ENCODE measurements at regions not wholly inside any gene's neighbourhood (a gene's known extent, or its start where the extent isn't known, plus 50 kb on each side); places are given as distances from the start of the nearest gene placed in this dataset.

GRCh38 chr9:134216449-134216951, 52.1 kb upstream of the RNU6ATAC start:
- no peaks in the 10 kb centered on the region for H3K36me3 ChIP-seq (ENCODE audit: control insufficient read depth in 2 of 2, extremely low read depth in 1 of 2, insufficient read depth in 2 of 2, low read length in 2 of 2)
- no peak overlapping the region for H2AFZ ChIP-seq (ENCODE audit: control insufficient read depth, low read length)
- H3K9me1 ChIP-seq (ENCODE audit: control insufficient read depth, extremely low read depth, insufficient read depth, low read length) = no peaks in the 10 kb centered on the region
- no peak overlapping the region for H3K4me3 ChIP-seq (ENCODE audit: control insufficient read depth in 2 of 3, extremely low read depth in 1 of 3, insufficient read depth in 2 of 3, low read depth in 1 of 3, low read length in 3 of 3)
- no peak for FAIRE-seq
- H4K20me1 ChIP-seq (ENCODE audit: control insufficient read depth, extremely low read depth, insufficient read depth, low read length) = no peaks in the 10 kb centered on the region
- H3K27me3 ChIP-seq (ENCODE audit: control insufficient read depth, extremely low read depth, insufficient read depth, low read length) = no peaks in the 10 kb centered on the region
- no peaks in the 10 kb centered on the region for H3K79me2 ChIP-seq (ENCODE audit: control insufficient read depth, insufficient read depth, low read length)
- no peak overlapping the region for H3K27ac ChIP-seq (ENCODE audit: control insufficient read depth, insufficient read depth, low read length)
- dilution Hi-C loops (cut with MboI; ENCODE audit: extremely low pct_ligation_motif_present, low sequenced_read_pairs) = no loop called here
- TF ChIP-seq EZH2 (IDR thresholded peaks at IDR 0.05; ENCODE audit: low read length) = no peak
- no peak for TF ChIP-seq CTCF (optimal IDR thresholded peaks at IDR 0.05 in 1 of 3, IDR thresholded peaks at IDR 0.05 in 1 of 3, conservative IDR thresholded peaks at IDR 0.05 in 1 of 3; ENCODE audit: extremely low read depth in 1 of 3, insufficient read depth in 2 of 3, low read length in 3 of 3)
- H3K9ac ChIP-seq (ENCODE audit: control insufficient read depth, extremely low read depth, insufficient read depth, low read length) = no peak overlapping the region
- H3K4me2 ChIP-seq (ENCODE audit: control insufficient read depth, extremely low read depth, insufficient read depth, low read depth, low read length) = no peak overlapping the region
- peaks cover 4% of the 10 kb centered on the region for H3K9me3 ChIP-seq (ENCODE audit: control insufficient read depth, low read depth, low read length)
- no peak for DNase-seq (ENCODE audit: low read depth, low spot score)
- no peaks in the 10 kb centered on the region for H3K4me1 ChIP-seq (ENCODE audit: control insufficient read depth, extremely low read depth, insufficient read depth, low read length)

DNA sequence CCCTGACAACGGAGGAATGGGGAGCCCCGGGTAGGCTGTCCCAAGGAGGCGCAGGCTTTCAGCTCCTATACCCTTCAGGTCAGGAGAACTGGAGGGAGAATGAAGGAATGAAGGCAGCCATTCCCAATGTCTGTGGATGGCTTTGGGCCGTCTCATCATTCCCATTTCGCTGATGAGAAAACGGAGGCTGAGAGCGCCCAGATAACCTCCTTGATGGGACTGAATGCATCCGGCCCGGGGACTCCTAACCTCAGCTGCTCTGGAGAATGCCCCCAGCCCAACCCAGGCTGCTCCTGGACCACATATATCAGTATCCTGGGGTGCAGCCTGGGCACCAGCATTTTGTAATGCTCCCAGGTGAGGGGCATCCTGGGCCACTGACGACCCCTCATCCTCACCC, 52.6 kb upstream of the RNU6ATAC start:
- H3K27me3 ChIP-seq (ENCODE audit: control insufficient read depth, extremely low read depth, insufficient read depth, low read length) = no peaks in the 10 kb centered on the region
- no peak overlapping the region for H3K27ac ChIP-seq (ENCODE audit: control insufficient read depth, insufficient read depth, low read length)
- dilution Hi-C loops (cut with MboI; ENCODE audit: extremely low pct_ligation_motif_present, low sequenced_read_pairs) = no loop called here
- no peaks in the 10 kb centered on the region for H4K20me1 ChIP-seq (ENCODE audit: control insufficient read depth, extremely low read depth, insufficient read depth, low read length)
- H3K36me3 ChIP-seq (ENCODE audit: control insufficient read depth in 2 of 2, extremely low read depth in 1 of 2, insufficient read depth in 2 of 2, low read length in 2 of 2) = no peaks in the 10 kb centered on the region
- H3K9me3 ChIP-seq (ENCODE audit: control insufficient read depth, low read depth, low read length) = peaks cover 4% of the 10 kb centered on the region
- H3K79me2 ChIP-seq (ENCODE audit: control insufficient read depth, insufficient read depth, low read length) = no peaks in the 10 kb centered on the region
- no peaks in the 10 kb centered on the region for H3K9me1 ChIP-seq (ENCODE audit: control insufficient read depth, extremely low read depth, insufficient read depth, low read length)
- TF ChIP-seq EZH2 (IDR thresholded peaks at IDR 0.05; ENCODE audit: low read length) (no peak), CTCF (optimal IDR thresholded peaks at IDR 0.05 in 1 of 3, IDR thresholded peaks at IDR 0.05 in 1 of 3, conservative IDR thresholded peaks at IDR 0.05 in 1 of 3; ENCODE audit: extremely low read depth in 1 of 3, insufficient read depth in 2 of 3, low read length in 3 of 3) (no peak)
- no peak overlapping the region for H3K4me2 ChIP-seq (ENCODE audit: control insufficient read depth, extremely low read depth, insufficient read depth, low read depth, low read length)
- no peak overlapping the region for H2AFZ ChIP-seq (ENCODE audit: control insufficient read depth, low read length)
- H3K4me3 ChIP-seq (ENCODE audit: control insufficient read depth in 2 of 3, extremely low read depth in 1 of 3, insufficient read depth in 2 of 3, low read depth in 1 of 3, low read length in 3 of 3) = no peak overlapping the region
- FAIRE-seq (no peak), DNase-seq (ENCODE audit: low read depth, low spot score) (no peak)
- H3K4me1 ChIP-seq (ENCODE audit: control insufficient read depth, extremely low read depth, insufficient read depth, low read length) = peaks cover under 1% of the 10 kb centered on the region
- no peak overlapping the region for H3K9ac ChIP-seq (ENCODE audit: control insufficient read depth, extremely low read depth, insufficient read depth, low read length)

All from keratinocyte (primary cell).